ENCODE measurements at regions not wholly inside any gene's neighbourhood (a gene's known extent, or its start where the extent isn't known, plus 50 kb on each side); places are given as distances from the start of the nearest gene placed in this dataset.

GRCh38 chr12:125568306-125568705 is 503.1 kb downstream of the AACS start:
- no peak for DNase-seq (ENCODE audit: low spot score)

GRCh38 chr12:125573271-125573670 is 508.0 kb downstream of the AACS start:
- DNase-seq (ENCODE audit: low spot score): no peak

GRCh38 chr12:125577334-125577733 is 512.1 kb downstream of the AACS start:
- no peak for DNase-seq (ENCODE audit: low spot score)

- no peak for DNase-seq (ENCODE audit: low spot score)
Observed at GRCh38 chr12:125579916-125580315, 514.7 kb downstream of the AACS start.

GRCh38 chr12:125583071-125583470 is 517.8 kb downstream of the AACS start:
- DNase-seq (ENCODE audit: low spot score): no peak

GRCh38 chr12:125586441-125586840 is 521.2 kb downstream of the AACS start:
- DNase-seq (ENCODE audit: low spot score): no peak

GRCh38 chr12:125593269-125593668 is 528.0 kb downstream of the AACS start:
- DNase-seq (ENCODE audit: low spot score): no peak

- DNase-seq (ENCODE audit: low spot score): no peak
Observed at GRCh38 chr12:125604976-125605375, 539.7 kb downstream of the AACS start.

GRCh38 chr12:125606312-125606711 is 541.1 kb downstream of the AACS start:
- DNase-seq (ENCODE audit: low spot score): no peak

GRCh38 chr12:125610292-125610691 is 545.1 kb downstream of the AACS start:
- DNase-seq (ENCODE audit: low spot score): no peak

GRCh38 chr12:125610971-125611370 is 545.7 kb downstream of the AACS start:
- no peak for DNase-seq (ENCODE audit: low spot score)

- DNase-seq (ENCODE audit: low spot score): no peak
Observed at GRCh38 chr12:125614058-125614457, 548.8 kb downstream of the AACS start.

GRCh38 chr12:125619723-125620122 is 554.5 kb downstream of the AACS start:
- DNase-seq (ENCODE audit: low spot score): no peak

GRCh38 chr12:125633686-125634085 is 568.5 kb downstream of the AACS start:
- no peak for DNase-seq (ENCODE audit: low spot score)

- no peak for DNase-seq (ENCODE audit: low spot score)
Observed at GRCh38 chr12:125634813-125635212, 569.6 kb downstream of the AACS start.

- no peak for DNase-seq (ENCODE audit: low spot score)
Observed at GRCh38 chr12:125639826-125640225, 574.6 kb downstream of the AACS start.

- no peak for DNase-seq (ENCODE audit: low spot score)
Observed at GRCh38 chr12:125643055-125643454, 577.8 kb downstream of the AACS start.

GRCh38 chr12:125645724-125646123 is 580.5 kb downstream of the AACS start:
- DNase-seq (ENCODE audit: low spot score): no peak

GRCh38 chr12:125650587-125650986 is 585.4 kb downstream of the AACS start:
- DNase-seq (ENCODE audit: low spot score): no peak

- no peak for DNase-seq (ENCODE audit: low spot score)
Observed at GRCh38 chr12:125651625-125652024, 586.4 kb downstream of the AACS start.

GRCh38 chr12:125652681-125653080 is 587.4 kb downstream of the AACS start:
- DNase-seq (ENCODE audit: low spot score): no peak

GRCh38 chr12:125657681-125658080 is 592.4 kb downstream of the AACS start:
- no peak for DNase-seq (ENCODE audit: low spot score)

GRCh38 chr12:125674554-125675338 is 609.5 kb downstream of the AACS start:
- DNase-seq (ENCODE audit: low spot score): no peak

- DNase-seq (ENCODE audit: low spot score): no peak
Observed at GRCh38 chr12:125676366-125676765, 611.1 kb downstream of the AACS start.
